WERI-Rb-1 (cell line): ENCODE measurements at regions not wholly inside any gene's neighbourhood (a gene's known extent, or its start where the extent isn't known, plus 50 kb on each side); places are given as distances from the start of the nearest gene placed in this dataset.
"Not testable (repeated sequence)": the region's sequence is repeated elsewhere in the genome, so short reads cannot be mapped to it uniquely, and the experiment has no call there.

Experiments used
- DNase-seq: peaks from one replicate; pipeline ENCODE4 v3.0.0-alpha.2; 2020
- H3K27ac ChIP-seq: fragments of 250-450 bp; sonication (Bioruptor Pico); 2 replicates; pipeline ENCODE4 v1.5.1; 2020; ENCODE audit warnings: mild to moderate bottlenecking, moderate library complexity
- H3K27me3 ChIP-seq: fragments of 250-450 bp; sonication (Bioruptor Pico); 2 replicates; pipeline ENCODE4 v1.5.1; 2021; ENCODE audit warnings: mild to moderate bottlenecking, low read depth, moderate library complexity; ENCODE audit not compliant: insufficient read depth, severe bottlenecking
- H3K36me3 ChIP-seq: fragments of 250-450 bp; sonication (Bioruptor Pico); 2 replicates; pipeline ENCODE4 v1.5.1; 2020; ENCODE audit warnings: mild to moderate bottlenecking, moderate library complexity
- H3K4me3 ChIP-seq: 2 replicates; pipeline ENCODE4 v1.5.1; 2011; ENCODE audit warnings: low read depth, mild to moderate bottlenecking, control low read depth, low read length
- H3K9me3 ChIP-seq: fragments of 250-450 bp; sonication (Bioruptor Pico); 2 replicates; pipeline ENCODE4 v1.5.1; 2021; ENCODE audit warnings: mild to moderate bottlenecking, moderate library complexity; ENCODE audit not compliant: severe bottlenecking
- TF ChIP-seq, protein P1 (sequence below): IDR thresholded peaks from 2 replicates; pipeline ENCODE4 v1.5.1; 2011; ENCODE audit warnings: low read depth, mild to moderate bottlenecking, control low read depth, inconsistent platforms, low read length

DNA sequence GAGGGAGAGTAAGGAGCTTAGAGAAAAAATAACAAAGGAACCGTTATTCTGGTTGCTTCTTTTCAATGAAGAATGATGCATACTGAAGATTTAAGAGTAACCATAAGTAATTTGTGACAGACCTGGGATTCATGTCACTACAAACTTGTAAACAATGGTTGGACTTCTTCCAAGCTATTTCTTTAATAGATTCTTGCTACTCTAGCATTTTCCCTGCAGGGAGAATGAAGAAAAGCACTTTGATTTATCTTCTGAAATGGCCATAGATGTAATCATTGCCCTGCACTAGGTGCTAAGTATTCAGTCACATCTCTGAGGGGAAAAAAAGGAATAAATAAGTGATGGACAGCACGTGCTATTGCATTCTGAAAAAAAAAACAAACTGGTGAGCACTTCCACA lies 606.6 kb upstream of the LRRN3 start:
- Histone ChIP-seq H3K4me3 (no peak overlapping the region), H3K9me3 (no peaks in the 10 kb centered on the region), H3K27me3 (no peaks in the 10 kb centered on the region), H3K36me3 (no peaks in the 10 kb centered on the region), H3K27ac (no peak overlapping the region)
- no peak for DNase-seq
- TF ChIP-seq, protein P1, sequence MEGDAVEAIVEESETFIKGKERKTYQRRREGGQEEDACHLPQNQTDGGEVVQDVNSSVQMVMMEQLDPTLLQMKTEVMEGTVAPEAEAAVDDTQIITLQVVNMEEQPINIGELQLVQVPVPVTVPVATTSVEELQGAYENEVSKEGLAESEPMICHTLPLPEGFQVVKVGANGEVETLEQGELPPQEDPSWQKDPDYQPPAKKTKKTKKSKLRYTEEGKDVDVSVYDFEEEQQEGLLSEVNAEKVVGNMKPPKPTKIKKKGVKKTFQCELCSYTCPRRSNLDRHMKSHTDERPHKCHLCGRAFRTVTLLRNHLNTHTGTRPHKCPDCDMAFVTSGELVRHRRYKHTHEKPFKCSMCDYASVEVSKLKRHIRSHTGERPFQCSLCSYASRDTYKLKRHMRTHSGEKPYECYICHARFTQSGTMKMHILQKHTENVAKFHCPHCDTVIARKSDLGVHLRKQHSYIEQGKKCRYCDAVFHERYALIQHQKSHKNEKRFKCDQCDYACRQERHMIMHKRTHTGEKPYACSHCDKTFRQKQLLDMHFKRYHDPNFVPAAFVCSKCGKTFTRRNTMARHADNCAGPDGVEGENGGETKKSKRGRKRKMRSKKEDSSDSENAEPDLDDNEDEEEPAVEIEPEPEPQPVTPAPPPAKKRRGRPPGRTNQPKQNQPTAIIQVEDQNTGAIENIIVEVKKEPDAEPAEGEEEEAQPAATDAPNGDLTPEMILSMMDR, result no peak

DNA sequence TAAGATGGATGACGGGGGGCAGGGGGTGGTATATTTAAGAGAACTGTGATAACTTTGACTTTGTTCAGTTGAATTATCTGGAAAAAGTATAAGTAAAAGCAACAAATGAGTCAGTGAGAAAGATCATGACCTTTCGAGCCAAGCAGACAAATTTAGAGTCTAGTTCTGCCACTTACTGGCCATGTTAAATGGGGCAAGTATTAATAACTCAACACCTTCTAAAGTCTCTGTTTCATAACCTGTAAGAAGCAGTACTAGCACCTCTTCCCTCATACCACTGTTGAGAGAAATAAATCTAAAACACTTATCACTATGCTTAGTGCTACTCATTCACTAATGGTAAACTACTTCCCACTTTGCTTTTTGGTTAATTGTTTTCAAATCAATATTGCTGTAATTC lies 604.4 kb upstream of the LRRN3 start:
- H3K4me3 ChIP-seq, result no peak overlapping the region
- TF ChIP-seq, protein P1, result no peak
- no peaks in the 10 kb centered on the region for H3K27me3 ChIP-seq
- no peaks in the 10 kb centered on the region for H3K36me3 ChIP-seq
- no peaks in the 10 kb centered on the region for H3K9me3 ChIP-seq
- H3K27ac ChIP-seq, result no peak overlapping the region
- DNase-seq, result no peak

DNA sequence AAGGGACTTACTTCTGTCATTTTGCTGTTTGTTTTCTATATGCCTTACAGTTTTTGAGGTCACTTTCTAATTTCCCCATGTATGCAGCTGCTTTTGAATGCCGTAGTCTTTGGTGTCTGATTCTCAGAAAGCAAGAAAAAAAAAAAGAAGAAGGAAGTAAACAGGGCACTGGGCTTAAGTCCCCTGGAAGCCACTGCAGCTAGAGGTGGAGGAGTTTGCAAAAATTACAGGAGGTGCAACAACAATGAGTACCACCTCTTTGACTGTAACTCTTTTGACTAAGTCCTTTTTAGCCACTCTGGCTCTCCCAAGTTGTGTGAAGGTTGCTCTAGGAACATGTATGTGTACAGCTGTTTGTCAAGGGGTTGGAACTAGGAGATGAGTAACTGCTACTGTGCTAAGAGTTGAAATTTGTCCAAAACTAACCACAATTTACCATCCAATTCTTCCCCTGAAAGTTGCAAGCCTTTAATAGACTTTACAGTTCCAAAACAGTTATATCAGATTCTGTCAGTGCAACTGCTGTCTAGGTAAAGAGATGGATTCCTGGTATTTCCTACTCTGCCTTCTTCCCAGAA lies 588.0 kb upstream of the LRRN3 start:
- TF ChIP-seq, protein P1, result no peak
- Histone ChIP-seq H3K27ac (no peak overlapping the region), H3K27me3 (no peaks in the 10 kb centered on the region), H3K36me3 (no peaks in the 10 kb centered on the region), H3K9me3 (no peaks in the 10 kb centered on the region), H3K4me3 (no peak overlapping the region)
- DNase-seq, result no peak

DNA sequence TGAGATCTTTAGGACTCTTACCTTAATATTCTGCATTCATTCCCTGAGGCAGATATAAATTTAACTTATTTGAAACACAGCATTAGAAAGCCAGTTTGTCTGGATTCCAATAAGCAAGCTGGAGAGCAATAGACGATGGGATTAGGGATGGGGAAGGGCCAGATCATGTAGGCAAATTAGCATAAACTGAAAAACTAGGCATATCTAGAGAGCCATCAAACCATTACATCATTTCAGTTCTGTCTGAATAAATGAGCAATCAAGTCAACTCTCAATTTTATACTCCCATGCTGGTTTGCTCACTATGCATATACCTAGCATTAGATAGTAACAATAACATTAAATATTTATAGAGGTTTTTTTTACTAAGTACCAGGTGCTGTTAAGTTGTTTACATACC lies 583.6 kb upstream of the LRRN3 start:
- Histone ChIP-seq H3K27ac (no peak overlapping the region), H3K27me3 (no peaks in the 10 kb centered on the region), H3K9me3 (no peaks in the 10 kb centered on the region), H3K4me3 (no peak overlapping the region), H3K36me3 (no peaks in the 10 kb centered on the region)
- DNase-seq, result no peak
- TF ChIP-seq, protein P1, result no peak

DNA sequence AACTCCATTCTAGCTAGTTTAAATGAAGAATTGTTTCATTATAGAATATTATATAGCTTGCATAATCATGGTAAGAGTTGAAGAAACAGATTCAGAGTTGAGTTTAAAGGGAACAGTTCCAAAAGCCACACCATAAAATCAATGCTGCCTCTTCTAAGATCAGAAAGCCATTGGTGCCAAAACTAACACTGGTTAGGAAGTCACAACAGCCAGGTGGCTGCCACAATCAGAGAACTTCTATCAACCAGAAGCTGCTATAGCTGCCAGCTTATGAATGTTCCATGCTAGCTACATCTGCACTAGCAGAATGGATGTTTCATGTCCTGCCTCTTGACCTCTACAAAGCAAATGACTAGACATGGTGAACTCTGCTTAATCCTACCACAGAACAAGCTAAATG lies 583.1 kb upstream of the LRRN3 start:
- TF ChIP-seq, protein P1, result no peak
- no peak overlapping the region for H3K27ac ChIP-seq
- no peak for DNase-seq
- no peaks in the 10 kb centered on the region for H3K27me3 ChIP-seq
- H3K4me3 ChIP-seq, result no peak overlapping the region
- H3K9me3 ChIP-seq, result no peaks in the 10 kb centered on the region
- no peaks in the 10 kb centered on the region for H3K36me3 ChIP-seq

DNA sequence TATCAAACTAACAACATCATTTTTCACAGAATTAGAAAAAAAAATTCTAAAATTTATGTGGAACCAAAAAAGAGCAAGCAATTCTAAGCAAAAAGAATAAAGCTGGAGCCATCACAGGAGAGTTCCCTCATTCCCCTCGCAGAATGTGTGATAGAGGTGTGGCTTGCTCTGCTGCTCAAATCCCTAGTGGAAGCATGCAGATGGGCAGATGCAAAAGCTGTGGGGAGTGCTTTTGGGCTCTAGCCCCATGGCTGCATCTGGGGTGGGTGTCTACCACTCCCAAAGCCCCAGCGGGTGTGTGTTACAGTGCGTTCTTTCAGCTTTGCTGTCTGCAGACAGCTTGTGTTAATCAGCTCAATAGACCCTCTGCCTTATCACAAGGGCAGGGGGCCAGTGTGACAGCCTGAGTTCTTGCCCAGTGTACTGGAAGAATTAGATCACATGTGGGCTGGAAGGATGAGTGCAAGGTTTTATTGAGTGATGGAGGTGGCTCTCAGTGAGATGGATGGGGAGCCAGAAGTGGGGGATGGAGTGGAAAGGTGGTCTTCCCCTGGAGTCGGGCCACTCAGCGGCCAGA lies 575.9 kb upstream of the LRRN3 start:
- H3K27me3 ChIP-seq, H3K4me3 ChIP-seq, H3K9me3 ChIP-seq, H3K27ac ChIP-seq, H3K36me3 ChIP-seq: not testable (repeated sequence)
- DNase-seq, result peak; percentile 19
